HT1080 (cell line): ENCODE measurements at regions not wholly inside any gene's neighbourhood (a gene's known extent, or its start where the extent isn't known, plus 50 kb on each side); places are given as distances from the start of the nearest gene placed in this dataset. TPM values are rescaled to one million over a fixed set of nuclear protein-coding genes. Genes with fewer than 3 reads are reported as not detected.
"Not testable (repeated sequence)": the region's sequence is repeated elsewhere in the genome, so short reads cannot be mapped to it uniquely, and the experiment has no call there.

ENCODE experiments used
- DNase-seq: peaks from one replicate; pipeline ENCODE4 v3.0.0-alpha.2; 2015; ENCODE audit warnings: low read depth
- small RNA-seq: library from RNA; depleted of rRNA; stranded (forward); fragments of <200 nt; gene quantifications from one replicate; pipeline ENCODE3, GENCODE V24; 2014

DNA sequence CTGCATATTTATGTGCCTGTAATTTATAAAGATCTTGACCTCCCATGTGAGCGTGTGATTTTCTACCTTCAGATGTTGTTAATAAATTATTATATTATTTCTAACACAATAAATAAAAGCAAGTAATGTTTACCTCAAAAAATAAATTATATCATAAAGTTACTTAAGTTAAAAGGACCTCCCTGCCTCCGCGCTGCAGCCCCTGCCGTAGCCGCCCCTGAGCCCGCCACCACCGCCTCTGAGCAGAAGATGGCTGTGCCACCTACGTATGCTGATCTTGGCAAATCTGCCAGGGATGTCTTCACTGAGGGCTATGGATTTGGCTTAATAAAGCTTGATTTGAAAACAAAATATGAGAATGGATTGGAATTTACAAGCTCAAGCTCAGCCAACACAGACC is 119.6 kb upstream of the BRWD3 start:
- DNase-seq: no peak

GRCh38 chrX:80917919-80918318 is 108.2 kb upstream of the BRWD3 start:
- no peak for DNase-seq

DNA sequence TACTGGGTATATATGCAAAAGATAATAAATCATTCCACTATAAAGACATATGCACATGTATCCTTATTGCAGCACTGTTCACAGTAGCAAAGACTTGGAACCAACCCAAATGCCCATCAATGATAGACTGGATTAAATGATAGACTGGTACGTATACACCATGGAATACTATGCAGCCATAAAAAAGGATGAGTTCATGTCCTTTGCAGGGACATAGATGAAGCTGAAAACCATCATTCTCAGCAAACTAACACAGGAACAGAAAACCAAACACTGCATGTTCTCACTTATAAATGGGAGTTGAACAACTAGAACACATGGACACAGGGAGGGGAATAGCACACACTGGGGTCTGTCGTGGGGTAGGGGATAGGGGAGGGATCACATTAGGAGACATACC is 102.7 kb upstream of the BRWD3 start:
- DNase-seq: not testable (repeated sequence)

GRCh38 chrX:80879916-80880315 is 70.2 kb upstream of the BRWD3 start:
- DNase-seq: peak; percentile 3

DNA sequence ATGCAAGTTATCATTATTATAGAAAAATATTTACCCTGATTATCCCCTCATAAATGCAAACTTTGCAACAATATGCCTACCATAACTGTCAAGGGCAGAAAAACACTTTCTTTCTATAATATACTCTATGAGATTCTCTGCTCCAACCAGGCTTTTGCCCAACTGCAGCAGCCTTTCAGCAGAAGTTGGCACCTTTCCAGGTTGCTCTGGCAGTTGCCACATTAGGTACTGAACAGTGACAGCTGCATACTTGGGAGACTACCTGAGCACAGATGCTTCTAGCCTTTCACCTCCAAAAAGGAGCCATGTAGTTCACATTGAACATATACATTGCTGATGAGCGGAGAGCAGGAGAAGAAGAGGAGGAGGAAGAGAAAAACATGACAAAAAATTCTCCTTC is 69.5 kb upstream of the BRWD3 start:
- DNase-seq: no peak

- DNase-seq: no peak
These were observed 67.2 kb upstream of the BRWD3 start for GRCh38 chrX:80876877-80877276.

Small RNA genes in the stretch of these regions (small RNA-seq; reads per million reads assigned to genes)
- gene RNU6-493P: not detected
